Mesodermal cell (in vitro differentiated cells): ENCODE measurements at regions not wholly inside any gene's neighbourhood (a gene's known extent, or its start where the extent isn't known, plus 50 kb on each side); places are given as distances from the start of the nearest gene placed in this dataset.

Experiments
- H3K27ac ChIP-seq: 2 replicates; pipeline ENCODE4 v1.7.0; 2013; ENCODE audit warnings: mild to moderate bottlenecking, low read depth, low read length, moderate library complexity; ENCODE audit not compliant: severe bottlenecking
- H3K36me3 ChIP-seq: 2 replicates; pipeline ENCODE4 v1.7.1; 2013; ENCODE audit warnings: mild to moderate bottlenecking, low read length, moderate library complexity; ENCODE audit not compliant: control insufficient read depth, insufficient read depth
- H3K4me1 ChIP-seq: one replicate; pipeline ENCODE4 v1.7.1; 2013; ENCODE audit warnings: mild to moderate bottlenecking, low read length; ENCODE audit not compliant: insufficient read depth, control insufficient read depth, poor library complexity, severe bottlenecking
- H3K4me3 ChIP-seq: 2 replicates; pipeline ENCODE4 v1.7.0; 2013; ENCODE audit warnings: low read length, control low read depth, mild to moderate bottlenecking; ENCODE audit not compliant: insufficient read depth, poor library complexity, severe bottlenecking; ENCODE audit errors: extremely low read depth
- H3K9me3 ChIP-seq: 2 replicates; pipeline ENCODE4 v1.7.1; 2013; ENCODE audit warnings: mild to moderate bottlenecking, low read length, moderate library complexity; ENCODE audit not compliant: control insufficient read depth
- WGBS, 2 experiments: methylation state at CpG; one replicate each; pipeline ENCODE4 v1.1.5; 2013; ENCODE audit warnings: missing lambda C conversion rate in 2 of 2; ENCODE audit not compliant: insufficient coverage in 2 of 2; 5-methylcytosine and 5-hydroxymethylcytosine counted together

GRCh38 chr22:47851586-47851985 lies 1089.1 kb downstream of the TBC1D22A start:
- no peaks in the 10 kb centered on the region for H3K36me3 ChIP-seq
- no peaks in the 10 kb centered on the region for H3K4me1 ChIP-seq
- no peaks in the 10 kb centered on the region for H3K9me3 ChIP-seq
- H3K27ac ChIP-seq, result no peak overlapping the region
- H3K4me3 ChIP-seq, result no peak overlapping the region
- WGBS, 2 experiments, result 100% methylated on average over 1 of the region's 3 CpGs; no CpG with 5 or more reads in 1 of the 2 experiments

- no peaks in the 10 kb centered on the region for H3K4me1 ChIP-seq
- 71 to 100% methylated on average over 1 to 2 of the region's 2 CpGs for WGBS, 2 experiments
- peak overlapping the region; percentile 13 for H3K27ac ChIP-seq
- no peak overlapping the region for H3K4me3 ChIP-seq
- H3K9me3 ChIP-seq, result no peaks in the 10 kb centered on the region
- H3K36me3 ChIP-seq, result no peaks in the 10 kb centered on the region
These were observed 1088.2 kb downstream of the TBC1D22A start for GRCh38 chr22:47850644-47851151.

GRCh38 chr22:47849576-47849975 lies 1087.1 kb downstream of the TBC1D22A start:
- WGBS, 2 experiments, result 80 to 98% methylated on average over 1 to 5 of the region's 6 CpGs
- H3K4me3 ChIP-seq, result no peak overlapping the region
- H3K36me3 ChIP-seq, result no peaks in the 10 kb centered on the region
- no peak overlapping the region for H3K27ac ChIP-seq
- no peaks in the 10 kb centered on the region for H3K4me1 ChIP-seq
- H3K9me3 ChIP-seq, result no peaks in the 10 kb centered on the region

- Histone ChIP-seq H3K4me3 (no peak overlapping the region), H3K36me3 (no peaks in the 10 kb centered on the region), H3K4me1 (no peaks in the 10 kb centered on the region), H3K27ac (no peak overlapping the region), H3K9me3 (no peaks in the 10 kb centered on the region)
- 93 to 97% methylated on average over 8 to 11 of the region's 14 CpGs for WGBS, 2 experiments
These were observed 1085.9 kb downstream of the TBC1D22A start for GRCh38 chr22:47848184-47848920.

GRCh38 chr22:47847131-47847890 lies 1084.9 kb downstream of the TBC1D22A start:
- Histone ChIP-seq H3K9me3 (no peaks in the 10 kb centered on the region), H3K4me3 (no peak overlapping the region), H3K4me1 (no peaks in the 10 kb centered on the region), H3K27ac (no peak overlapping the region), H3K36me3 (no peaks in the 10 kb centered on the region)
- 79 to 81% methylated on average over 6 to 8 of the region's 8 CpGs for WGBS, 2 experiments

GRCh38 chr22:47846206-47846605 lies 1083.8 kb downstream of the TBC1D22A start:
- H3K27ac ChIP-seq, result no peak overlapping the region
- no peaks in the 10 kb centered on the region for H3K9me3 ChIP-seq
- H3K36me3 ChIP-seq, result no peaks in the 10 kb centered on the region
- H3K4me1 ChIP-seq, result no peaks in the 10 kb centered on the region
- no peak overlapping the region for H3K4me3 ChIP-seq
- 67 to 69% methylated on average over 1 to 2 of the region's 2 CpGs for WGBS, 2 experiments

- Histone ChIP-seq H3K4me1 (peaks cover 1% of the 10 kb centered on the region), H3K4me3 (no peak overlapping the region), H3K36me3 (no peaks in the 10 kb centered on the region), H3K27ac (no peak overlapping the region), H3K9me3 (no peaks in the 10 kb centered on the region)
- 86 to 88% methylated on average over 6 to 10 of the region's 10 CpGs for WGBS, 2 experiments
These were observed 1079.7 kb downstream of the TBC1D22A start for GRCh38 chr22:47842119-47842518.

- Histone ChIP-seq H3K9me3 (no peaks in the 10 kb centered on the region), H3K27ac (no peak overlapping the region), H3K4me1 (peaks cover 2% of the 10 kb centered on the region), H3K36me3 (no peaks in the 10 kb centered on the region), H3K4me3 (no peak overlapping the region)
- 0 to 50% methylated on average over 1 to 2 of the region's 3 CpGs for WGBS, 2 experiments
These were observed 1078.7 kb downstream of the TBC1D22A start for GRCh38 chr22:47841156-47841555.

GRCh38 chr22:47839595-47840227 lies 1077.3 kb downstream of the TBC1D22A start:
- H3K36me3 ChIP-seq, result no peaks in the 10 kb centered on the region
- peaks cover 7% of the 10 kb centered on the region for H3K4me1 ChIP-seq
- H3K9me3 ChIP-seq, result no peaks in the 10 kb centered on the region
- no peak overlapping the region for H3K4me3 ChIP-seq
- 91 to 92% methylated on average over 7 to 9 of the region's 13 CpGs for WGBS, 2 experiments
- no peak overlapping the region for H3K27ac ChIP-seq

GRCh38 chr22:47837703-47838102 lies 1075.3 kb downstream of the TBC1D22A start:
- H3K4me1 ChIP-seq, result peaks cover 7% of the 10 kb centered on the region
- no peak overlapping the region for H3K27ac ChIP-seq
- WGBS, 2 experiments, result 50 to 100% methylated on average over 1 of the region's 3 CpGs
- no peak overlapping the region for H3K4me3 ChIP-seq
- H3K9me3 ChIP-seq, result peaks cover 5% of the 10 kb centered on the region
- no peaks in the 10 kb centered on the region for H3K36me3 ChIP-seq
